Activated gamma-delta T cell treated with anti-CD3 and anti-CD28 coated beads, Interleukin-2, amount 50 U/mL, for 16 hours (primary cell): ENCODE measurements at regions not wholly inside any gene's neighbourhood (a gene's known extent, or its start where the extent isn't known, plus 50 kb on each side); places are given as distances from the start of the nearest gene placed in this dataset.
A peak's percentile ranks its signal among the peaks of the same experiment; 100 is the strongest.

Source experiments
- DNase-seq: peaks from one replicate; pipeline ENCODE4 v3.0.0-alpha.2; 2020; ENCODE audit warnings: low read depth

DNA sequence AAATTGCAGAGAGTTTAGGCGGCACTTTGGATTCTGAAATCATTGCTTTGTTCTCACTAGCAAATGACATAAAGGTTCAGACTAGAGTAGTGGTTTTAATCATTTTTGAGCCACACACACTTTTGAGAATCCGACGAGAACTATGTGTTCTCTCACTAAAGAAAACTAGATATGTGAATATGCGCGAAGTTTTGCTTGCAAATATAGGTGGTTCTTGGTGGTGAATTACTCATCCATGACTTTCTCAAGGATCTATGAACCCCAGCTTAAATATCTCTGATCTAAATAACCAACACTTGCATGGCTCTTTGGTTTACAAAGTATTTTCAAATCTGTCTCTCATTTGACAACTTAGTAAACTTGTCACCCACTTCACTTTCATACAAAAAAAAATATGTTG lies 54.8 kb downstream of the NOG start:
- DNase-seq: no peak

GRCh38 chr17:56648806-56649205 lies 55.3 kb downstream of the NOG start:
- no peak for DNase-seq

DNA sequence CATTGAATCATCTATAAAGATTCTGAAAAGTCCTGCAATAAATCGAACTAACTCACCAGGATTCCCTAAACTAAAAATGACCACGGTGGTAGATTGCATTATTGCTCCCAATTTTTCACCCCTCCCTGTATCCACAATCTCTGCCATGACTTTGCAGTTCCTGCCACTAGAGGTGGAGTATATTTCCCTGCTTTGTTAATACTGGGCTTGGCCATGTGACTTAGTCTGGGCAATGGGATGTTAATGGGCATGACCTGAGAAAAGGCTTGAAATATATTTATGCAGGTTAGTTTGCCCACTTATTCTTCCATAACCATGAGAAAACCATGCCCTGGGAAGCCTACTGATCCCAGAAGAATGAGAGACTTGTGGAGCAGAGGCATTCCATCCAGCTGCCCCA lies 59.1 kb downstream of the NOG start:
- DNase-seq: no peak

- DNase-seq: peak; percentile 17
These were observed 60.4 kb downstream of the NOG start for GRCh38 chr17:56653877-56654276.

- no peak for DNase-seq
These were observed 63.3 kb downstream of the NOG start for GRCh38 chr17:56656701-56657327.

GRCh38 chr17:56658648-56659047 lies 65.1 kb downstream of the NOG start:
- DNase-seq: no peak

DNA sequence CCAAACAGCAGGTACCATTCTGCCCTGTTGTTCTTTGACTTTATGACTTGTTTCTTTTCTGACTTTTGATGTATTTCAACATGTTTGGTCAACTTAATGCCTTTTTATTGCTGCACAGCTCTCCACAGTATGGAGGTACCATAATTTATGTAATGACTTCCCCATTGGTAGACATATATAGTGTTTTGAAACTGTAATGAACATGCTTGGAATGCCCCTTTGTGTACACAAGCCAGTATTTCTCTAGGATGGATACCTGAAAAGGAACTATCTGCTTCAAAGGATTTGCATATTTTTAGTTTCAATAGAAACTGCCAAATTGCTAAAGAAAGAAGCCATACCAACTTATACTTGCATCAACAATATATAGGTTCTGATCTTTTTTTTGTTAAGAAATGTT lies 66.1 kb downstream of the NOG start:
- DNase-seq: no peak

DNA sequence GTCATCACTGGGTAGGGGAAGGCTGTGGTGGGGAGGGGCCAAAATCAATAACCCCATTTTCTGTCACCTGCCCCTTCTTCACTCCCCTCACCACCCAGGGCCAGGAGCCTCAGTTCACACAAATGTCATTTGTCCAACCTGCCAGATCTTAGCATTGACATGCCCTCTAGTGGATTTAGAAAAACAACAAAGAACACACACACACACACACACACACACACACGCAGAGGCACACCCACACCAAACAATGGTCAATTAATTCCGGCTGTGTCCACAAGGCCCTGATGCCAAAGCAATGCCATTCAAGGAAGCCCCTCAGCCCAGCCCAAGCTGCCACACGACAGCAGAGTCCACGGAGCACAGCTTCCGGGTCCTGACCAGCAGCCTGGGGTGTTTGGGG lies 68.4 kb downstream of the NOG start:
- no peak for DNase-seq

DNA sequence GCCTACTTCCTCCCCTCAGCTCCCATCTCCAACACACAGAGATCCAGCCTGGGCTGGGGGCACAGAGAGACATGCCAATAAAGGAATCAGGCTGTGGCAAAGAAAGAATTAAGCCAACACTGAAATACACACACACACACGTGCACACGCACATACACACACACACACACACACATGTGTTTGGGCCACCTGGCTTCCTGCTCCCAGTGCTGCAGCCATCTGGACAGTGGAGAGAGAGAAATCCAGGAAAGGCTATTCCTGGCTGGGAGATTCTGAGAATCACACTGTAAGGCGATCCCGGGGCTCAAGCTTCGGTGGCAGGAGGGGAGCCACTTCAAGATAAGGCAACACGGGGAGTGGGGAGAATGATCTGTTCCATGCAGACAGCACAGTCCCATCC lies 72.4 kb downstream of the NOG start:
- DNase-seq: no peak

DNA sequence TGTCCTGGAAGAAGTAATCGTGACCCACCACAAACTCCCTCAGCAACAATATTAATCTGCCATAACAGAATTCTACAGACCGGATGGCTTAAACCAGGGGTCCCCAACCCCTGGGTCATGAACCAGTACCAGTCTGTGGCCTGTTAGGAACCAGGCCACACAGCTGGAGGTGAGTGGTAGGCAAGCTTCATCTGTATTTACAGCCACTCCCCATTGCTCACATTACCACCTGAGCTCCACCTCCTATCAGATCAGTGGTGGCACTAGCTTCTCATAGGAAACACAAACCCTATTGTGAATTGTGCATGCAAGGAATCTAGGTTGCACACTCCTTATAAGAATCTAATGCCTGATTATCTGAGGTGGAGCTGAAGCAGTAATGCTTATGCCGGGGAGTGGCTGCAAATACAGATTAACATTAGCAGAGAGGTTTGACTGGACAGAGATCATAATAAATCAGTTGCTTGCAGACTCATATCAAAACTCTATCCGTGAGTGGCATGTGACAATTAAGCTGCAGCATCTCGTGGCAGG lies 74.5 kb downstream of the NOG start:
- no peak for DNase-seq

DNA sequence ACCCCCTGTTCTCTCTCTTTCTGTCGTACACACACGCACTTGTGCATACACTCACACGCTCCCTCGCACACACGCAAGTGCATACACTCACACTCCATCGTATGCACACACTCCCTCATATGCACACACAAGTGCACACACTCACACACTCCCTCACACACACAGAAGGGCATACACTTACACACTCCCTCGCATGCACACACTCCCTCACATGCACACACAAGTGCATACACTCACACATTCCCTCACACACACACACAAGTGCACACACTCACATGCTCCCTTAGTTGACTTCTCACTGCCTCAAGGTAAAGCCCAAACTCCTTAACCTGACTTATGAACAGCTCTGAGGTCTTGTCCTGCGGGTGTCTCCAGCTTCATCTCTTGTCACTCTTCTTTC lies 78.7 kb downstream of the NOG start:
- no peak for DNase-seq

- DNase-seq: no peak
These were observed 81.0 kb downstream of the NOG start for GRCh38 chr17:56674401-56674925.

DNA sequence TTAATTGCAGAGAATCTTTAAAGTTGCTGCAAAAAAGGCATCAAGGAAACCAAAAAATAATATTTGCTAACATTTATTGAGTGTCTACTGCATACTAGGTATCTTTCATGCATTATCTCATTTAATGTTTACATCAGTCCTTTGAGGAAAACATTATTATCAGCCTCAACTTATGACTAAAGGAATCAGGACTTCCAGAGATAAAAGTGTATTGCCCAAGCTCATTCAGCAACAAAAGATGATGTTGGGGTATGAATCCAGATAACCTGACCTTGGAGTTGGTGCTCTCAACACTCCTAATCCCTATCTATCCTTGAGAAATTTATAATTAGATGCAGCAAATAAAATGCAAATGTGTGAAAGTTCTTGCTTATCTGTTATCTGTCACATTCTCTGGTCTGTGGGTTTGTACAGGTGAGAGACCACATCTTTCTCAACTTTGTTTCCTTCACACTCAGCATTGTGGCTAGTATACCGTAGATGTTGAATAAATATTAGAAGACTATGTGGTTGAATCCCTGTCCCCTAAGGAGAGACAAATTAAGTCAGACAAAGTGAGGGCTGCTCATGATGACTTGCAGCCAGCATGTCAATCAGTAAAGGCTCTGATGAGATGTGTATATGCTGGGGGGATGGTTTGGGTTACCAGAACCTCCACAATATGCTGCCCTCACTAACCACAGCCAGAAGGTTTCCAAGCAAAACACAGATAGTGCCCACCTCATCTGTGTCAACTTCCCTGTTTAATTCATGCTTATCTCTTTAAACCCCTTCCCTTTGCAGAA lies 82.6 kb downstream of the NOG start:
- DNase-seq: no peak

DNA sequence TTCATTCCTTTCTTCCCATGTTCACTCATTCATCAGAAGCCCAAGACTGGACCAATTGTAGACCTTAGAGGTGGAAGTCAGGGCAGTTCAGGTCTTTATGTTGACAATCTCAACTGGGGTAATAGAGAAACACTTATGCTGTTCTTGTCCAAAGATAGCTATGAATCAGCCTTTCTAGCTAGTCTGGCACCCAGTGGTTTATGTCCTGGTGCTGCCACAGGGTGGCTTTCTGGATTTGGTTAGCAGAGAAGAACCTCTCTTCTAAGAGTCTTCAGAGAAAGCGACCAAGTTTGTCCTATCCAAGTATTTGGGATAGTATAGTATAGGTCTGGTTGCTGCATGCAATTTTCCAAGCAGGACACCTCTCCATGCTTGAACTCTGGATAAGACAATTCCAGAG lies 83.3 kb downstream of the NOG start:
- DNase-seq: no peak

GRCh38 chr17:56678249-56679114 lies 85.0 kb downstream of the NOG start:
- no peak for DNase-seq

DNA sequence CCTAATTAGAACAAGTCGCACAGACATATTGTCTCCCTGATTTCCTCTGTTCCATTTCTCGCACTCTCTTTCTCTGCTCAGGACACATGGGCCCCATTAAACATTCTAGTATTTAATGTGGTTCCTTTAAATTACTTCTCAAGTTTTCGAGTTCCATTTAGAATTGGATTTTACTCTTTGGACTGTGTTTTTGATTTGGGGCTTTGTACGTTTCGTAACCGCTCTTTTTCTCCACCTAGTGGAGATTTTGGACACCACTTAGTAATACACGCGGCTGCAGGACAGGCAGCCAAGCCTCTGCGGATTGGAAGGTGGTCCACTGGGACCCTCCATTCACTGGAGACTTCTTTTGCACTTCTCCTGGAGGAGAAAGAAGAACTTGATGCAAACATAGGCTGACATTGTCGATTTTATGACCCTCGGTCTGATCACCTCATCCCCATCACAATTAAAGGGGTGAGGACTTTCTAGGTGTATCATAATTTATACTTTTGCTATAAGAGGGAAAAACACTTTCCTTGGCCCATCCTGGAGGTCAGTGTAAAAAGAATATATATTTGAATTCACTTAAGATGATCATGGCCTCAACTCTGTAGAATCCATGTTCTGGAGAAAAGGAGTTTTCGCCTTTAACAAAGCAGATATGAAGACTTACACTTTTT lies 85.7 kb downstream of the NOG start:
- no peak for DNase-seq

- DNase-seq: no peak
These were observed 86.4 kb downstream of the NOG start for GRCh38 chr17:56679777-56680422.

- no peak for DNase-seq
These were observed 87.2 kb downstream of the NOG start for GRCh38 chr17:56680676-56681075.

DNA sequence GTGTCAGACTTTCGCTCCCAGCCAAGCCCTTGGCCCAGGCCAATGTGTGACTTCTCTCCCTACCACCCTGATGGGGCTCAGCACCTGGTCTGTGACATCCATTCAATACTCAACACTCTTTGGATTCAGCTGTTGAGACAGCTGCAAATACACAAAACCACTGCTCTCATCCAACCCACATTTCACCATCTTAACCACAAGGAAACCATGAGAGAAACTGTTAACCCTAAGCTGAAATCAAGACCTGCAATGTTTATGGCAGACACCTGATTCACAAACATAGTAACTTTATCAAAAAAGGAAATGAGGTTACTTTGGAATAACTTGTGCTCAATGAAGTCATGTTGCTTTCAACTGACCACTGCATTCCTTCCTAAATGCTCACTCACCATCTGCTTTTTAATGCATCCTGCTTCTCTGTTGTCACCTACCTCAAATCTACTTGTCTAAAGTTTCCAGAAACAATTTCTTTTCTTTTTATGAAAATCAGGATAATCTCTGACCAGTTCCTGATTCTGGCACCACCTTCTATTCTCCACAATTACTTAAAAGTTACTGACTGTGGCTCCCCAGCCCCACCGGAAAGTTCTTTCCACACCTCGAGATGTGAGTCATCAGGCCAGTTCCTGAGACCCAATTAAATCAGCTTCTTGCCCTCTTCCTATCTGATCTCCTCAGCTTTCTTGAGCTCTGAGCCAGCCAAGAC lies 88.2 kb downstream of the NOG start:
- DNase-seq: no peak

GRCh38 chr17:56688151-56688550 lies 94.7 kb downstream of the NOG start:
- no peak for DNase-seq
